Right lobe of liver (tissue), 6 donors: ENCODE measurements at regions not wholly inside any gene's neighbourhood (a gene's known extent, or its start where the extent isn't known, plus 50 kb on each side); places are given as distances from the start of the nearest gene placed in this dataset.

ENCODE experiments used
- ATAC-seq, 4 donors: fragments of 200-7000 bp; cut with Tn5 transposase; one replicate each; pipeline ENCODE4 v1.9.1; 2020; ENCODE audit warnings: mild to moderate bottlenecking in 4 of 4, moderate library complexity in 4 of 4
- DNase-seq, 3 donors: peaks; one replicate each; pipeline ENCODE4 v3.0.0-alpha.2; 2020
- H3K27ac ChIP-seq, 3 donors: fragments of 200-600 bp; one replicate each; pipeline ENCODE4 v1.8.0; 2022
- H3K27me3 ChIP-seq, 2 donors: fragments of 200-600 bp; one replicate each; pipeline ENCODE4 v1.8.0; 2022
- H3K36me3 ChIP-seq, 4 donors: fragments of 200-600 bp; sonication (generic) in 1 of 4; one replicate each; pipeline versions ENCODE4 v1.5.1 to v1.8.0; 2017 to 2022; ENCODE audit warnings: control low read depth in 1 of 4
- H3K4me1 ChIP-seq, 4 donors: fragments of 200-600 bp; sonication (generic) in 1 of 4; one replicate each; pipeline versions ENCODE4 v1.5.1 to v1.8.0; 2017 to 2022; ENCODE audit warnings: control low read depth in 1 of 4
- H3K4me3 ChIP-seq, 3 donors: fragments of 200-600 bp; one replicate each; pipeline ENCODE4 v1.8.0; 2022
- H3K9me3 ChIP-seq, 4 donors: fragments of 200-600 bp; sonication (generic) in 1 of 4; one replicate each; pipeline versions ENCODE4 v1.5.1 to v1.8.0; 2017 to 2022; ENCODE audit warnings: control low read depth in 1 of 4
- POLR2A ChIP-seq: fragments of 450-650 bp; IDR thresholded peaks from one replicate; pipeline ENCODE4 v1.6.1; 2017; ENCODE audit warnings: antibody characterized with exemption, mild to moderate bottlenecking
- WGBS: methylation state at CpG from one replicate; pipeline ENCODE4 v1.1.6; 2018; ENCODE audit warnings: low coverage, low lambda C conversion rate; ENCODE audit not compliant: insufficient coverage; ENCODE audit errors: missing lambda C conversion rate; 5-methylcytosine and 5-hydroxymethylcytosine counted together
- intact Hi-C, 2 donors: fragments of 100-400 bp; cut with DNase I; formaldehyde crosslinking; loops; one replicate each; pipeline versions ENCODE4 v1.11.2 to v1.14.1; 2022
- TF ChIP-seq, protein P1 (sequence below), 4 donors: fragments of 200-600 bp in 3 of 4; fragments of 450-650 bp in 1 of 4; IDR thresholded peaks; one replicate each; pipeline versions ENCODE4 v1.5.1 to v1.8.0; 2016 to 2022; ENCODE audit warnings: antibody characterized with exemption in 4 of 4, mild to moderate bottlenecking in 2 of 4
- donor health status: DM: no; HTN: yes; CAD: no.
- donor health status: DM: no; HTN: no; CAD: no.
- donor health status: DM: no; HTN: no; CAD: no.
- donor health status: DM: no; HTN: yes; CAD: no.
- donor health status: DM: no; HTN: yes; CAD: no.

DNA sequence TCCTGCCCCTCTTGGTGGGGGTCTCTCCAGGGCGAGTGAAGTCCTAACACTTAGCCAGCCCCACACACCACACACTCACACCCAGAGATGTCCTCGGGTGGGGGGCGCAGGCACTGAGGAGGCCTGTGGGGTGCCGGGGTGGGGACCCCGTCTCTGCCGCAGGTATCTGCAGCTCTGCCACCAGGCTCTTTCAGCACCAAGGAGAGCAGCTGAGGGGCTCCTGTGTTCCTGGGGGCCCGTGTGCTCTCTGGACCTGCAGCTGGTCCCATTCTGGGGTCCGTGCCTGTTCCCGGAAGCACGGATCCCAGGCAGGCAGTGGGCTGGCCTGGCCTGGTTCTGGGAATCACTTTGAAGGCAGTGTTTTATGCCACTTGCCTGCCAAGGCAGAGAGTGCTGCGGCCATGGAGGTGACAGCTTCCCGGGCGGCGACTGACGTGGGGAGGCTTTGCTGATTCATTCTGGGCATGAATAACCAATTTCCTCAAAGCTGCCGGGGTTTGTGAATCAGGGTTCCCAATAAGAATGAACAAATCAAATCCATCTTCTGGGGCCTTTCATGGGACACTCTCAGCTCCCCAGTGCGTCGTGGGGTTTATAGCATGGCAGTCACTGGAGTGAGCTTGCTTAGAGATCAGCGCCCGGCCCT, 54.4 kb upstream of the SLCO4A1 start:
- no peak for ATAC-seq
- no peak overlapping the region for H3K4me3 ChIP-seq
- no peaks in the 10 kb centered on the region for H3K27me3 ChIP-seq
- no peak for TF ChIP-seq POLR2A
- TF ChIP-seq, protein P1, sequence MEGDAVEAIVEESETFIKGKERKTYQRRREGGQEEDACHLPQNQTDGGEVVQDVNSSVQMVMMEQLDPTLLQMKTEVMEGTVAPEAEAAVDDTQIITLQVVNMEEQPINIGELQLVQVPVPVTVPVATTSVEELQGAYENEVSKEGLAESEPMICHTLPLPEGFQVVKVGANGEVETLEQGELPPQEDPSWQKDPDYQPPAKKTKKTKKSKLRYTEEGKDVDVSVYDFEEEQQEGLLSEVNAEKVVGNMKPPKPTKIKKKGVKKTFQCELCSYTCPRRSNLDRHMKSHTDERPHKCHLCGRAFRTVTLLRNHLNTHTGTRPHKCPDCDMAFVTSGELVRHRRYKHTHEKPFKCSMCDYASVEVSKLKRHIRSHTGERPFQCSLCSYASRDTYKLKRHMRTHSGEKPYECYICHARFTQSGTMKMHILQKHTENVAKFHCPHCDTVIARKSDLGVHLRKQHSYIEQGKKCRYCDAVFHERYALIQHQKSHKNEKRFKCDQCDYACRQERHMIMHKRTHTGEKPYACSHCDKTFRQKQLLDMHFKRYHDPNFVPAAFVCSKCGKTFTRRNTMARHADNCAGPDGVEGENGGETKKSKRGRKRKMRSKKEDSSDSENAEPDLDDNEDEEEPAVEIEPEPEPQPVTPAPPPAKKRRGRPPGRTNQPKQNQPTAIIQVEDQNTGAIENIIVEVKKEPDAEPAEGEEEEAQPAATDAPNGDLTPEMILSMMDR (IDR thresholded peaks at IDR 0.05), result no peak
- H3K4me1 ChIP-seq, result no peaks in the 10 kb centered on the region
- 73% methylated on average over 4 of the region's 20 CpGs for WGBS
- H3K36me3 ChIP-seq, result no peaks in the 10 kb centered on the region
- no peak overlapping the region for H3K27ac ChIP-seq
- DNase-seq, result no peak
- intact Hi-C loops, result no loop called here
- no peaks in the 10 kb centered on the region for H3K9me3 ChIP-seq

DNA sequence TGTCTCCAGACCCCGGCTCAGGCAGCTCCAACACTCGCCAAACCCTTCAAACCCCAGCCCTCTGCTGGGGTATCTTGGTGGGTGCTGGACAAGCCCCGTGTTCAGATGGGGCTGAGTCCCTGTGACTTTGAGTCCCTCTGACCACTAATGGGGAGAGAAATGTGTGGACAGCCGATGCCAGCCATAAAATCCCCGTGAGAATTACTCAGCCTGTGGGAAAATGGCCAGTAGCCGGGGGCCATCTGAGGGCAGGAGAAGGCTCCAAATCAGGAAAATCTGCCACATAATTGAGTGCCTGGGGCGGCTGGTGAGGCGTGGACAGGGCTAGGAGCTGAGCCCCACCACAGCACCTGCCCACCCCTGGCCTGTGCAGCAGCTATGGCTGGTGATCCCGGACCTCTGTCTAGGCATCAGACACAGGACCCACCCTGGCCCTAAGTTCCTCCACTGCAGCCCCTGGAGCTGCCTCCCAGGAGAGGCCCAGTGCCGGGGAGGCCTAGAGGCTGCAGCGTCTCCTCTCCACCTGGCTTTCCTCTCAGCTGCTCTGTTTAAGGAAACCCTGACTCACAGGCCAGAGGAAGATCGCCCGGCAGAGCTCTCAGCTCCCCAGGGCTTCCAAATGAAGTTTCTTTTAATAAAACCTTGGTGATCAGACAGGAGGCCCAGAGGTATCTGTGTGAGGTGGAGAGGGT, 53.7 kb upstream of the SLCO4A1 start:
- H3K4me1 ChIP-seq, result no peaks in the 10 kb centered on the region
- intact Hi-C loops, result no loop called here
- no peak overlapping the region for H3K4me3 ChIP-seq
- DNase-seq (no peak), ATAC-seq (no peak)
- H3K27me3 ChIP-seq, result no peaks in the 10 kb centered on the region
- H3K27ac ChIP-seq, result no peak overlapping the region
- H3K36me3 ChIP-seq, result no peaks in the 10 kb centered on the region
- TF ChIP-seq, protein P1 (IDR thresholded peaks at IDR 0.05), result no peak
- no peak for TF ChIP-seq POLR2A
- 40% methylated on average over 1 of the region's 13 CpGs for WGBS
- H3K9me3 ChIP-seq, result no peaks in the 10 kb centered on the region

DNA sequence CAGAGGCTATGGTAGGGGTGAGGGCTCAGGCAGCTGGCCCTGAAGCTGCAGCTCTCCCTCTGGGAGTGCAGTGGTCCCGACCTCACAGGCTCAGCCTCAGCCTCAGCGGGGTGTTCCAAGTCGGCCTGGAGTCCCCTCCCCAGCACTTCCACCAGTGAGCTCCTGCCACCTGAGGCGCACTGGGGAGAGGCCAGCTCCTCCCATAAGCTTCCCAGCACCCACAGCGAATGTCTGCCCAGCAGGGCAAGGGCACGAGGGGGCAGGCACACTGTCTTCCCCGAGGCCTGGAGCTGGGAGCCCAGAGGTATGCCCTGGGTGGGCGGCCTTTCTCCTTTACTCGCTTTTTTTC, 53.2 kb upstream of the SLCO4A1 start:
- H3K9me3 ChIP-seq, result no peaks in the 10 kb centered on the region
- TF ChIP-seq POLR2A, result no peak
- TF ChIP-seq, protein P1 (IDR thresholded peaks at IDR 0.05), result no peak
- H3K27me3 ChIP-seq, result no peaks in the 10 kb centered on the region
- no peak for DNase-seq
- WGBS, result 86% methylated on average over 2 of the region's 9 CpGs
- no peaks in the 10 kb centered on the region for H3K36me3 ChIP-seq
- no peak overlapping the region for H3K27ac ChIP-seq
- ATAC-seq, result no peak
- no peaks in the 10 kb centered on the region for H3K4me1 ChIP-seq
- intact Hi-C loops, result no loop called here
- no peak overlapping the region for H3K4me3 ChIP-seq

DNA sequence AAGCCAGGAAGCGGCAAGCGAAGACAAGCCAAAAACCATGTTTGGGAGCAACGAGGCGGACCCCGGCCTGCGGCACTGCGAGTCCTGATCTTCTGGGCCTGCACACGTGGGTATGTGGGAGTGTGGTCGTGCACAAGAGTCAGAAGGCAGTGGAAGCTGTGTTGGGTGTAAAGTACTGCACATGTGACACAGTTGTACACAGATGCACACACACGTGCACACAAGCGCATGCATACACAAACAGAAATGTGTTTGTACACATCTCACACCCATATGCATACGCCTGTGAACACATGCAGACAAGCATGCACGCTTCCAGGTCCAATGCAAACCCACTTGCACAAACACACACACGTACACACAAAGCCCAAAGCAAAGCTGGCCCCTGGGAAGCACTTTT, 52.6 kb upstream of the SLCO4A1 start:
- H3K27ac ChIP-seq, result no peak overlapping the region
- DNase-seq (no peak), ATAC-seq (no peak)
- H3K9me3 ChIP-seq, result no peaks in the 10 kb centered on the region
- WGBS, result 73% methylated on average over 2 of the region's 14 CpGs
- H3K4me3 ChIP-seq, result no peak overlapping the region
- intact Hi-C loops, result no loop called here
- TF ChIP-seq, protein P1 (IDR thresholded peaks at IDR 0.05), result no peak
- TF ChIP-seq POLR2A, result no peak
- no peaks in the 10 kb centered on the region for H3K4me1 ChIP-seq
- H3K27me3 ChIP-seq, result no peaks in the 10 kb centered on the region
- H3K36me3 ChIP-seq, result no peaks in the 10 kb centered on the region
